ENCODE measurements at regions not wholly inside any gene's neighbourhood (a gene's known extent, or its start where the extent isn't known, plus 50 kb on each side); places are given as distances from the start of the nearest gene placed in this dataset.

DNA sequence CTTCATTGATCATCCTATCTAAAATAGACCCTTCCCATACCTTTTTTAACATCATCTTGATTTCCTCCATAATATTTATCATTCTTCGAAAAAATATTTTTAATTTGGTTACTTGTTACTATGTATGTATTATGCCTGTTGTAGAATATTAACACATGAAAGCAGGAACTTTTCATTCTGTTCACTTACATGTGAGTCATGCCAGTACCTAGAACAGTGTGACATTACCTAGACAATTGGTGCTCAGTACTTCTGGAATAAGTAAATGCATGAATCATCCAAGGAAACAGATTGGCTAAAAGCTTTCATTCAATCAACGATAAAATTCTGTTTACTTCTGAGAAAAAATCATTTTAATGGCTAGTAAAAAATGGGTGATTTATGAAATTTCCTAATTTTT lies 76.4 kb downstream of the CXXC4 start:
- H3K27ac Mint-ChIP-seq, result no peak overlapping the region
- 100% methylated on average over 1 of the region's 2 CpGs; no CpG with 5 or more reads in 1 of the 2 experiments for WGBS, 2 experiments (ENCODE audit: insufficient coverage in 1 of 2, insufficient read length in 1 of 2)
- no peak overlapping the region for H3K27ac ChIP-seq (ENCODE audit: low read depth, low read length)

GRCh38 chr4:104417357-104417882 lies 77.3 kb downstream of the CXXC4 start:
- DNase-seq, result no peak
- no peak for TF ChIP-seq CTCF (conservative IDR thresholded peaks at IDR 0.05)
- Histone ChIP-seq H3K36me3 (ENCODE audit: control insufficient read depth, insufficient read depth, low read length) (no peaks in the 10 kb centered on the region), H3K27ac (ENCODE audit: low read depth, low read length) (no peak overlapping the region), H3K4me3 (ENCODE audit: low read length) (no peak overlapping the region), H3K9me3 (ENCODE audit: control insufficient read depth, low read length) (no peaks in the 10 kb centered on the region), H3K9ac (ENCODE audit: extremely low read depth, low read length, poor library complexity, severe bottlenecking) (no peak overlapping the region), H3K27me3 (ENCODE audit: control insufficient read depth, insufficient read depth, low read length, poor library complexity, severe bottlenecking) (no peaks in the 10 kb centered on the region), H3K4me1 (ENCODE audit: control insufficient read depth, insufficient read depth, low read length) (peaks cover 7% of the 10 kb centered on the region)
- Mint-ChIP-seq H3K4me1 (peaks cover 20% of the 10 kb centered on the region), H3K36me3 (ENCODE audit: low read depth) (no peaks in the 10 kb centered on the region), H3K27me3 (ENCODE audit: insufficient read depth) (no peaks in the 10 kb centered on the region), H3K27ac (peak overlapping the region; percentile 26), H3K4me3 (no peak overlapping the region), H3K9me3 (no peaks in the 10 kb centered on the region)
- 97% methylated on average over 2 of the region's 3 CpGs; no CpG with 5 or more reads in 1 of the 2 experiments for WGBS, 2 experiments (ENCODE audit: insufficient coverage in 1 of 2, insufficient read length in 1 of 2)

More for the DNA sequence above, 76.4 kb downstream of the CXXC4 start:
- TF ChIP-seq CTCF (conservative IDR thresholded peaks at IDR 0.05), result no peak
- Histone ChIP-seq H3K9me3 (ENCODE audit: control insufficient read depth, low read length) (no peaks in the 10 kb centered on the region), H3K27me3 (ENCODE audit: control insufficient read depth, insufficient read depth, low read length, poor library complexity, severe bottlenecking) (no peaks in the 10 kb centered on the region), H3K4me1 (ENCODE audit: control insufficient read depth, insufficient read depth, low read length) (peaks cover 7% of the 10 kb centered on the region), H3K9ac (ENCODE audit: extremely low read depth, low read length, poor library complexity, severe bottlenecking) (no peak overlapping the region), H3K4me3 (ENCODE audit: low read length) (no peak overlapping the region), H3K36me3 (ENCODE audit: control insufficient read depth, insufficient read depth, low read length) (no peaks in the 10 kb centered on the region)
- no peak for DNase-seq
- H3K9me3 Mint-ChIP-seq, result no peaks in the 10 kb centered on the region
- no peak overlapping the region for H3K4me3 Mint-ChIP-seq
- H3K27me3 Mint-ChIP-seq (ENCODE audit: insufficient read depth), result no peaks in the 10 kb centered on the region
- peaks cover 20% of the 10 kb centered on the region for H3K4me1 Mint-ChIP-seq
- H3K36me3 Mint-ChIP-seq (ENCODE audit: low read depth), result no peaks in the 10 kb centered on the region

GRCh38 chr4:104416725-104417356 lies 77.9 kb downstream of the CXXC4 start:
- Histone ChIP-seq H3K4me3 (ENCODE audit: low read length) (no peak overlapping the region), H3K27ac (ENCODE audit: low read depth, low read length) (no peak overlapping the region), H3K27me3 (ENCODE audit: control insufficient read depth, insufficient read depth, low read length, poor library complexity, severe bottlenecking) (no peaks in the 10 kb centered on the region), H3K9me3 (ENCODE audit: control insufficient read depth, low read length) (no peaks in the 10 kb centered on the region), H3K4me1 (ENCODE audit: control insufficient read depth, insufficient read depth, low read length) (peaks cover 7% of the 10 kb centered on the region), H3K9ac (ENCODE audit: extremely low read depth, low read length, poor library complexity, severe bottlenecking) (no peak overlapping the region), H3K36me3 (ENCODE audit: control insufficient read depth, insufficient read depth, low read length) (no peaks in the 10 kb centered on the region)
- H3K27me3 Mint-ChIP-seq (ENCODE audit: insufficient read depth), result no peaks in the 10 kb centered on the region
- TF ChIP-seq CTCF (conservative IDR thresholded peaks at IDR 0.05), result peak; percentile 37
- peak overlapping the region; percentile 26 for H3K27ac Mint-ChIP-seq
- no peaks in the 10 kb centered on the region for H3K9me3 Mint-ChIP-seq
- H3K36me3 Mint-ChIP-seq (ENCODE audit: low read depth), result no peaks in the 10 kb centered on the region
- no peak overlapping the region for H3K4me3 Mint-ChIP-seq
- DNase-seq, result peak; percentile 60
- H3K4me1 Mint-ChIP-seq, result peaks cover 19% of the 10 kb centered on the region
